8988T (cell line): ENCODE measurements at regions not wholly inside any gene's neighbourhood (a gene's known extent, or its start where the extent isn't known, plus 50 kb on each side); places are given as distances from the start of the nearest gene placed in this dataset.

Experiments
- DNase-seq: peaks from one replicate; pipeline ENCODE4 v3.0.0; 2011

- DNase-seq = no peak
Measured at GRCh38 chr2:5035057-5035488, 657.1 kb upstream of the SOX11 start.

DNA sequence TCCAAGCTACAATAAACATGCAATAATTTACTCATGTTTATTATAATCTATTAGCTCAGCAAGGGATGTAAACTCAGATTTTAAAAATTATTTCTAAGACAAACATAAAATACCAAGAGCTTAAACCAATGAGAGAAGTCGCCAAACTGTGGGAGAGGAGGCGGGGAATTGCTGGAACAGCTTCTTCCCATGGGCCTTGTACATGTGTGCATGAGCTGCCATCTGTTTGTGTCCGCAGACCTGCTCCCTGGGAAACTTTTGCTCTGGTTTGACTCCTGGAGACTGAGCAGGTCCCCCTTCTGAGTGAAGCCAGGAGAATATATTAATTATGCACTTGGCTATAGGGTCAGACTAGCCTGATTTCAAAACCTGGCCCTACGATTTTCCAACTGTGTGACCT, 655.9 kb upstream of the SOX11 start:
- no peak for DNase-seq

DNA sequence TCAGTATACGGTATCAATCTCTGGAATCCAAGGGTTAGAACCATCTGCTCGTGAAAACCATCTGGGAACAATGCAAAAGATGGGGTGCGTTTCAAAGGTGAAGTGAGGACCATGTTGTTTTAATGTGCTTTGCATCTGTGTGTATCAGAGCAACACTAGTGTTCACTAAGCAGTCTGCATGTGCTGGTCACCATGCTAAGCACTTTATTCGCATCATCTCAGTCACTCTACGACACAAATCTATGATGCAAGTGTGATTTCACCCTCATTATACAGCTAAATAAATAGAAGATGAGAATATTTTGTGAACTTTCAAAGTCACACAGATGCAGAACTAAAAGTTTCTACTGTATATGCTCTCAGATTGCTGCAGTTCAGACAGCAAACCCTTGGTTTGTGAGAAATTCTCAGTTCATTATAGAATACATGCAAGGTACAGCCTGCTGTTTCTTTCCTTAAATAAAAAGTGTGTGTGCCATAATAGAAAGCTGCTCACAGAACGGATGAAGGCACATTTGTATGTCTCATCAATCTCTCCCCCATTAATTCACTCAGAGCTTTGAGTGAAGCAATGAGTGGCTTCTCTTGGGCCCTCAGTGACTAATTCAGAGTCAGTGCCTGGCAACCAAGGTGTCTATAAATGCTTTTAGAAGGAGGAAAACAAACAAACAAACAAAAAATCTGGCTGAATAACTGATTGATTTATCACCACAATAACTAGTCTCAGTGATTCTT, 652.8 kb upstream of the SOX11 start:
- DNase-seq = no peak

GRCh38 chr2:5040571-5040970, 651.6 kb upstream of the SOX11 start:
- no peak for DNase-seq

DNA sequence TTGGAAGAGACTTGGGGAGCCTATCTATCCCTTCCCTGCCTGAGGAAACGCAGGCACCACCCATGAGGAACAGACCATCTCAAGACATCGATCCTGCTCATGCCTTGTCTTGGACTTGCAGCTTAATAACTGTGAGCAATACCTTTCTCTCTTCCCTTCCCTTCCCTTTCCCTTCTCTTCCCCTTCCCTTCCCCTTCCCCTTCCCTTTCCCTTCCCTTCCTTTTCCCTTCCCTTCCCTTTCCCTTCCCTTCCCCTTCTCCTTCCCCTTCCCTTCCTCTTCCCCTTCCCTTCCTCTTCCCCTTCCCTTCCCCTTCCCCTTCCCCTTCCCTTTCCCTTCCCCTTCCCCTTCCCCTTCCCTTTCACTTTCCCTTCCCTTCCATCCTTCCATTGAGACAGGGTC, 650.7 kb upstream of the SOX11 start:
- DNase-seq = no peak

- DNase-seq = no peak
Measured at GRCh38 chr2:5042666-5043440, 649.3 kb upstream of the SOX11 start.

DNA sequence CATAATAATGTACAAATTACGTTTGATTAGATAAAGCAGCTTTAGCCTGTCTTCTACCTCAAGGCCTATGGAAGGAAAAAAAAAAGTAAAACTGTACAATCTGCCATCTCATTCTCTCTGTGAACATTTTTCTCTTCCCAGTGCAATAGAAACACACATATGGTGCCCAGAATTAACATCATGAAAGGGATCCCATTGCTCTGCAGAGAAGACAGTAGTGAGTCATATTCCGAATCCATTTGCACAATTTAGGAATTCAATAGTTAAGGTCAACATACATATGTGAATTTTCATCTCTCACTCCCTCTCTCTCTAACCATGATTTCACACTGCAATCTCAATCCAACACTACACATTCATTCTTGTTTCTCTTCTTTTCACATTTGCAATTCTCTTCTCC, 640.9 kb upstream of the SOX11 start:
- DNase-seq = no peak

GRCh38 chr2:5052905-5053304, 639.3 kb upstream of the SOX11 start:
- no peak for DNase-seq

DNA sequence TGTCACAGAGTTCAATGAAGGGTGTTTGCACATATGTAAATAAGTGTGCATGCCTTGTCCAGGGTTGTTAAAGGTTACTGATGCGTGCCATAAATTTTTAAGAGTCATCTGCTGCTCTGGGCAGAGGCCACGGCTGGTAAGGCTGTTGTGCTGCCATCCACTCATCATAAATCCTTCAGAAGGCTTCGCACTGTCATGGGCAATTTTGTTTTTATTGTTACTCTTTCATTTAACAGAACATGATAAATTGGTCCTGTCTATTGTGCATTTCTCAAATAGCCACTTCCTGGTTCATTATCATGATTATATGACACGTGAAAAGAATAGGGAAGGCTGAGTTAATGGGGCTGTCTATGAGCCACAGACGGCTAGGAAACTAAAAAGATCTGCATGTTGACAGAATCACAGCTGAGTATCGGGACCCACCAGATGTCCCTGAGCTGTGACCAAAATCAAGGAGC, 634.3 kb upstream of the SOX11 start:
- no peak for DNase-seq

DNA sequence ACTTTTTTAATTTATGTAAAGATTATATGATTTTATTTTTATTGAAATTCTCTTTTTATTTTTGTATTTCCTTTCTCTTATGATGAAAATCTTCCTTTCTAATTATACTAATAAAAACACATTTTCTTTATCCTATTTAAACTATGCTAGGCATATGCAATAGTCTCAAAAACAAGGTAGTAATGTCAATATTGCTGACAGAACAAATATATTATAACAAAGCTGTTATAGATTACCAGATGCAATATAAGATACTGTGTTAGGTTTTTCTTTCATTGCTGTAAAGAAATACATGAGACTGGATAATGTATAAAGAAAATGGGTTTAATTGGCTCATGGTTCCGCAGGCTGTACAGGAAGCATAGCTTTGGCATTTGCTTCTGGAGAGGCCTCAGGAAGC, 631.2 kb upstream of the SOX11 start:
- DNase-seq = no peak

DNA sequence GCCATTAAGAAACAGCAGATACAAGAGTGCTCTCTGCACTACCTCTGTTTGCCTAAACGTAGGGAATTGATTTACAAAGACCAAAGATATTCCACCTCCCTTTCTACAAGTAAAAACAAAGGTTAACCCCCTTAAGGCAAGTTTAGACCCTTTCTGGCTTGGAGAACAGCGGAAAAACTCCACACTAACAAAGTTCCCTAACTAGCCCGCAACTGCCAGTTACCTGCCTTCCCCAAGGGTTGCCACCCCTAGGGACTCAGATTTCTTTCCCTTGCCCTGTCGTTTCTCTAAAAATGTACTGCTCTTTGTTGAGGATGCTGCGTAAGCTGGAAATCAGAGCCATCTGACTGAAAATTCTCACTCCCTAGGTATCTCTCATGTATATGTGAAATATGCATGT, 627.5 kb upstream of the SOX11 start:
- DNase-seq = no peak

GRCh38 chr2:5067816-5068215, 624.4 kb upstream of the SOX11 start:
- DNase-seq = no peak

- DNase-seq = no peak
Measured at GRCh38 chr2:5070257-5070656, 621.9 kb upstream of the SOX11 start.

DNA sequence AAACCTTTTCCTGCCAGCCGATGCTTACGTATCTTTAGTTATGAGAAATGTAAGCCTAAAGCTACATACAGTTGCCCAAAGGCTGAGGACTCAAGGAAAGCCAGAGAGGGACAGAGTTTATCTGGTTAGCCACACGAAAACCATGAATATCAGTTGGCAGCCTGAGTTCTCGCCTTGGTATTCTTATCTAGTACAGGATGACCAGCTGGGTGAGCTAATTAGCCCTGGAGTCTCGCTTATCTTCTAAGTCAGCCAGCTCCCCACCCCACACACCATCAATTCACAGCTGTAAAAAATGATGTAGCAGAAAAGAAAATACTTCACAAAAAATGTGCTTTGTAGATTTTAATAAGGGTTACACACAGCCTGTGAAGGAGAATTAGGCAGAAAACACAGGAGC, 617.5 kb upstream of the SOX11 start:
- DNase-seq = no peak

DNA sequence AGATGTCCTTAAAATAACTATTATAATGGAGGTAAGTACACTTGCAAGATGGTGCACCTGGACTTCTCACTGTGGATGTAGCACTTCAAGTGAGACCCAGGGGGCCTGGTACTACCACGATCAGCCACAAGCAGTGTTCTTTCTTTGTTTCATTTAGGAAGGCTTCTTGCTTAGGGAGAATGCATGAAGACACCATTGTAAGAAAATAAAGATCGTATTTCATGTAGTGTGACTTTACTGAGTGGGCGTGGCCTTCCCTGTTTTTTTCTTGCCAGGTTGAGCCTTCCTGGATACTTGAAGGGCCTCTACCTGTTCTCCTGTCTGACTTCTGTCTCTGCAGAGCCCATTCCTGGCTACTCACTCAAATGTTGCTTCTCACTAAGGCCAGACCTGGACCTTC, 615.6 kb upstream of the SOX11 start:
- DNase-seq = no peak

GRCh38 chr2:5077479-5078089, 614.6 kb upstream of the SOX11 start:
- no peak for DNase-seq

GRCh38 chr2:5083402-5083801, 608.8 kb upstream of the SOX11 start:
- DNase-seq = no peak

DNA sequence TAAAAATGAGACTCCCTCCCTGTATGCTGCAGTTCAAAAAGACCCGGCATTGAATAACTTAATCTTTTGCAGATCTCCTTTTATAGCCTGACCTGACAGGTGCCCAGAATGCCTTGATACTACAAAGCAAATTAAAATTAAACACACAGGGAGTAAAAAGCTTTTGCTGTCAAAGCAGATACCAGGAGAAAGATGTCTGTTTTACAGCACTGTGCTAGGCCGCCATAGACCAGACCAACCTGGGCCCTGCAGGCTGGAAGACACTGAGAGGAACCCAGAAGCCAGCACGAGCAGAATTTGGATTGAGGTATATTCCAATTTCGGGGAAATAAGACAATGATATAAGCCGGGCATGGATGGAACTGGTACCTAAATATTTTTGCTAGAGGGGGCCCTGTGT, 602.8 kb upstream of the SOX11 start:
- DNase-seq = no peak

- DNase-seq = no peak
Measured at GRCh38 chr2:5093056-5093455, 599.1 kb upstream of the SOX11 start.

DNA sequence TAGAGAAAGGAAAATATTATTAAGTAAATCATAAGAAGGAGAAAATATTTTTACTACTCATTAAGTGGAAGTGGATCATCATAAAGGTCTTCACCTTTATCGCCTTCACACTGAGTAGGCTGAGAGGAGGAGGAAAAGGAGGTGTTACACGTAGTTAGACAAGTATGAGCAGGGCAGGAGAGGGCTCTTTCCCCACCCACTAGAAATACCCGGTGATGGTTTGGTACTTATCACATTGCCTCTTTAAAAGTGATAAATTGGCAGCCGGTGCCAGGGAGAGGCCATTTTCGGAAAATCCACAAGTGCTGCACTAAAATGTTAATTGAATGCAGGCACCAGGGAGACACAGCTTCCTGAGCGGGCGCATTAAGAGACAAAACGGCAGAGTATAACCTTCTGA, 598.7 kb upstream of the SOX11 start:
- no peak for DNase-seq

GRCh38 chr2:5094192-5094591, 598.0 kb upstream of the SOX11 start:
- DNase-seq = no peak

DNA sequence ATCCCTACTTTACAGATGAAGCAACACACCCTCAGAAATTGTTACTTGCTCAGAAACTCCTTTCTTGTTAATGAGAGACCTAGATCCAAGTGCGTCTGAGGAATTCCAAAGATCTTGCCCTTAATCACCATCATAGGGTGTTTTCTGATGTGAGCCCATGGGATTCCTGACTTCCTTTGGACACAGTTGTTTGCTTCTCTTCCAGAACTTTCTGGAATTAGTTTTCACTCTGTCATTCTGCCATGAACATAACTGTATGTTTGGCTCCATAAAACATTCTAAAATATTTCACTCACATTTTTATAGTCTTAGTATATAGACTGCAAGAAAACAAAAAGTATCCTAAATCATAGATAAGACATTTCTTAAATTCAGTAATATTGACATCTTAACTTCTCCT, 593.9 kb upstream of the SOX11 start:
- no peak for DNase-seq

GRCh38 chr2:5102823-5103222, 589.4 kb upstream of the SOX11 start:
- no peak for DNase-seq

DNA sequence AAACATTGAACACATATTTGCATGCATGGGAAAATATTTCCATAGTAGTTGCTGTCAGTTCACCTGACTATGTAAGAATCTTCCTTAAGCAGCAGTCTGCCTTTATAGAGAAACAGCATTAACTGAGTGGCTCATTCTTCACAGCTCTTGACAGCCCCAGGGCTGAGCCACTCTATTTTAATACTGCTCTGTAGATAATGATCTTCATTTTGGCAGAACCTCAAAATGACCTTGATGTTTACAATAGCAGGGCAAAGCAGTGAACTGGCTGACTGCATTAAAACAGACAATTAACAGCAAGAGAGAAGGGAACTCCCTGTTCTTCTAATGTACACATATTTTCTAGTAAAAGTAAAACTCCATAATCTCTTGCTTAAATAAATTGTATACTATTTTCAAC, 580.6 kb upstream of the SOX11 start:
- no peak for DNase-seq
